ENCODE measurements at regions not wholly inside any gene's neighbourhood (a gene's known extent, or its start where the extent isn't known, plus 50 kb on each side); places are given as distances from the start of the nearest gene placed in this dataset.

DNA sequence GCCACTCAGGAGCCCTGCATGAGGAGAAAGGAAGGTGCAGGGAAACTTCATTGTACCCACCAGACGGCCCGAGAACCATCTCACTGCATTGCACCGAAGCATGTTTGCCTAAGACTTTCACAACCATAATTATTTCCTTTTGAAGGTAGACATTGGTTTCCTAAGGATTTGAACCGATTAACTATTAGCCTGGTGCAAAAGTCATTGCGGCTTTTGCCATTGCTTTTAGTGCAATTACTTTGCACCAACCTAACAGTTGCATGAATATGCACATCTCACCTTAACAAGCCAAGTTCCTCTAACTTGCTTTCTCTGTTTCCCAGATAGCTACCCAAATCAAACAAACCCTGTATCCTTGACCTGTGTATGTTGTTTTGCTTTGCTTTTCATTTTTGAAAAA, 516.3 kb upstream of the ID2 start:
- POLR2A ChIA-PET: no interaction called here
- CTCF ChIA-PET: no interaction called here
- Histone ChIP-seq H3K4me3 (ENCODE audit: low read depth, low read length) (no peak overlapping the region), H3K4me1 (no peaks in the 10 kb centered on the region), H3K36me3 (ENCODE audit: control insufficient read depth, insufficient read depth, low read length) (no peaks in the 10 kb centered on the region), H3K9me3 (no peaks in the 10 kb centered on the region), H3K27me3 (replicated peaks; ENCODE audit: control insufficient read depth, insufficient read depth, low read length) (no peaks in the 10 kb centered on the region)
- no peak for DNase-seq
- intact Hi-C loops (cut with micrococcal nuclease; ENCODE audit: unreplicated experiment): no loop called here
- H3K27ac Mint-ChIP-seq (ENCODE audit: unreplicated experiment): no peak overlapping the region
- H3K4me3 Mint-ChIP-seq (ENCODE audit: unreplicated experiment): no peak overlapping the region
- H3K4me1 Mint-ChIP-seq (ENCODE audit: low read depth, unreplicated experiment): no peaks in the 10 kb centered on the region
- no peaks in the 10 kb centered on the region for H3K27me3 Mint-ChIP-seq (ENCODE audit: insufficient read depth, unreplicated experiment)
- TF ChIP-seq, protein P1, sequence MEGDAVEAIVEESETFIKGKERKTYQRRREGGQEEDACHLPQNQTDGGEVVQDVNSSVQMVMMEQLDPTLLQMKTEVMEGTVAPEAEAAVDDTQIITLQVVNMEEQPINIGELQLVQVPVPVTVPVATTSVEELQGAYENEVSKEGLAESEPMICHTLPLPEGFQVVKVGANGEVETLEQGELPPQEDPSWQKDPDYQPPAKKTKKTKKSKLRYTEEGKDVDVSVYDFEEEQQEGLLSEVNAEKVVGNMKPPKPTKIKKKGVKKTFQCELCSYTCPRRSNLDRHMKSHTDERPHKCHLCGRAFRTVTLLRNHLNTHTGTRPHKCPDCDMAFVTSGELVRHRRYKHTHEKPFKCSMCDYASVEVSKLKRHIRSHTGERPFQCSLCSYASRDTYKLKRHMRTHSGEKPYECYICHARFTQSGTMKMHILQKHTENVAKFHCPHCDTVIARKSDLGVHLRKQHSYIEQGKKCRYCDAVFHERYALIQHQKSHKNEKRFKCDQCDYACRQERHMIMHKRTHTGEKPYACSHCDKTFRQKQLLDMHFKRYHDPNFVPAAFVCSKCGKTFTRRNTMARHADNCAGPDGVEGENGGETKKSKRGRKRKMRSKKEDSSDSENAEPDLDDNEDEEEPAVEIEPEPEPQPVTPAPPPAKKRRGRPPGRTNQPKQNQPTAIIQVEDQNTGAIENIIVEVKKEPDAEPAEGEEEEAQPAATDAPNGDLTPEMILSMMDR (IDR thresholded peaks at IDR 0.05; ENCODE audit: insufficient read depth in 1 of 2, low read depth in 1 of 2, low read length in 1 of 2, severe bottlenecking in 1 of 2, unreplicated experiment in 1 of 2): no peak
- H3K9me3 Mint-ChIP-seq (ENCODE audit: unreplicated experiment): no peaks in the 10 kb centered on the region
- no peaks in the 10 kb centered on the region for H3K36me3 Mint-ChIP-seq (ENCODE audit: insufficient read depth, unreplicated experiment)
- no TSS peak for BruUV-seq (replicated peaks)

DNA sequence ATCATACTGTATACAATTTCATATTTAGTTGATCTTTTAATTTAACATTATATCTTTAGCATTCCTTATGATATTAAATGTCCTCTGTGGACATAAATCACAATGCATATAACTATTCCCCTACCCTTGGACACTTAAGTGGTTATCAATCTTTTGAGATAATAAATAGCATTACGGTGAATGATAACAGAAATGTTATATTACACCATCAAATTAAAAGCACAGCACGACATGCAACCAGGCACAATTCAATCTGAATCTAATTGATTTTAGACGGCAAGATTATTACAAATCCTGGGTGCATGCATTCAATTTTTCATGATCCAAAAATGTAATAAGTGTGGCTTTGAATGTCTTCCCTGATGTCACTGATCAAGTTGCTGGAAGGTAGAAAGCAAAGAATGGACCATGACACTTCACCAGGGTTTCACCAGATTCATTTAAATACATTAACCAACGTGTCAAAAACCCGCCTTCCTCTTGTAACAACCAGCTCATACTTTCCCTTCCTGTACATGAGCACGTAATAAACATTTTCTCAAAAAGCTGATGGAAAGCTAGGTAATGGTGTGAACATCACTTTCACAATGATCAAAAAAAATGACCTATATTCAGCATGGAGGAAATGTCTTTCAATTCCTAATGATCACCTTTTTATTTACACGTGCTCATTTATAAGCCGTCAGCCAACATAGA, 513.7 kb upstream of the ID2 start:
- ChIA-PET CTCF (no interaction called here), POLR2A (no interaction called here)
- DNase-seq: no peak
- TF ChIP-seq, protein P1 (IDR thresholded peaks at IDR 0.05; ENCODE audit: insufficient read depth in 1 of 2, low read depth in 1 of 2, low read length in 1 of 2, severe bottlenecking in 1 of 2, unreplicated experiment in 1 of 2): no peak
- Histone ChIP-seq H3K9me3 (no peaks in the 10 kb centered on the region), H3K27me3 (replicated peaks; ENCODE audit: control insufficient read depth, insufficient read depth, low read length) (no peaks in the 10 kb centered on the region), H3K4me3 (ENCODE audit: low read depth, low read length) (no peak overlapping the region), H3K36me3 (ENCODE audit: control insufficient read depth, insufficient read depth, low read length) (no peaks in the 10 kb centered on the region), H3K4me1 (no peaks in the 10 kb centered on the region)
- Mint-ChIP-seq H3K4me1 (ENCODE audit: low read depth, unreplicated experiment) (no peaks in the 10 kb centered on the region), H3K36me3 (ENCODE audit: insufficient read depth, unreplicated experiment) (no peaks in the 10 kb centered on the region), H3K9me3 (ENCODE audit: unreplicated experiment) (no peaks in the 10 kb centered on the region), H3K27me3 (ENCODE audit: insufficient read depth, unreplicated experiment) (no peaks in the 10 kb centered on the region), H3K27ac (ENCODE audit: unreplicated experiment) (no peak overlapping the region), H3K4me3 (ENCODE audit: unreplicated experiment) (no peak overlapping the region)
- BruUV-seq (replicated peaks): no TSS peak
- intact Hi-C loops (cut with micrococcal nuclease; ENCODE audit: unreplicated experiment): no loop called here

DNA sequence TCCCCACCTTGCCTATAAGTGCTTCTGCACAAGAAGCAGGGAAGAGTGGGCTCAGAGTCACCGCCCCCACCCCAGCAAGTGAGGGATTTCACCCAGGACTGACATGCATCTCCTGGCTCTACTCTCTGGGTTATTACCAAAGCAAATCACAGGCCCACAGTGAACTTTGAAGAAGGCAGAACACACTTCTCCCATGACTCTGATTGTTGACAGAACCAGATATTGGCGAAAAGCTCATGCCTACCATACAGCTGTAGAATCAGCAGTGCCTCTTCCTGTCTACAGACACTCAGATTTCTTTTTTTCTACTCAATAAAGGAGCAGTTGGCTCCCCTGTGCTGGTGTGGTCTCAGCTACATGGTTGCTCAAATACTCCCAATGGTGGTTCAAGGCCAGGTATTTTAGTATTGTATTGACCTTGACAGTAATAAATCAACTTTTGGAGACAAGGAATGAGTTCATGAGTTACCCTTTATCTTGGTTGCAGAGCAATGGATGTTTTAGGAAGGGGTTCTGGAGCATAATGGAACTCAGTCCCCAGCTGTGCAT, 512.9 kb upstream of the ID2 start:
- Mint-ChIP-seq H3K27me3 (ENCODE audit: insufficient read depth, unreplicated experiment) (no peaks in the 10 kb centered on the region), H3K27ac (ENCODE audit: unreplicated experiment) (no peak overlapping the region), H3K4me3 (ENCODE audit: unreplicated experiment) (no peak overlapping the region), H3K9me3 (ENCODE audit: unreplicated experiment) (no peaks in the 10 kb centered on the region), H3K4me1 (ENCODE audit: low read depth, unreplicated experiment) (no peaks in the 10 kb centered on the region), H3K36me3 (ENCODE audit: insufficient read depth, unreplicated experiment) (no peaks in the 10 kb centered on the region)
- Histone ChIP-seq H3K4me3 (ENCODE audit: low read depth, low read length) (no peak overlapping the region), H3K27me3 (replicated peaks; ENCODE audit: control insufficient read depth, insufficient read depth, low read length) (no peaks in the 10 kb centered on the region), H3K36me3 (ENCODE audit: control insufficient read depth, insufficient read depth, low read length) (no peaks in the 10 kb centered on the region), H3K4me1 (no peaks in the 10 kb centered on the region), H3K9me3 (no peaks in the 10 kb centered on the region)
- intact Hi-C loops (cut with micrococcal nuclease; ENCODE audit: unreplicated experiment): no loop called here
- ChIA-PET CTCF (no interaction called here), POLR2A (no interaction called here)
- no peak for DNase-seq
- TF ChIP-seq, protein P1 (IDR thresholded peaks at IDR 0.05; ENCODE audit: insufficient read depth in 1 of 2, low read depth in 1 of 2, low read length in 1 of 2, severe bottlenecking in 1 of 2, unreplicated experiment in 1 of 2): no peak
- BruUV-seq (replicated peaks): no TSS peak

All from Caco-2 (cell line).